ENCODE measurements at regions not wholly inside any gene's neighbourhood (a gene's known extent, or its start where the extent isn't known, plus 50 kb on each side); places are given as distances from the start of the nearest gene placed in this dataset.

DNA sequence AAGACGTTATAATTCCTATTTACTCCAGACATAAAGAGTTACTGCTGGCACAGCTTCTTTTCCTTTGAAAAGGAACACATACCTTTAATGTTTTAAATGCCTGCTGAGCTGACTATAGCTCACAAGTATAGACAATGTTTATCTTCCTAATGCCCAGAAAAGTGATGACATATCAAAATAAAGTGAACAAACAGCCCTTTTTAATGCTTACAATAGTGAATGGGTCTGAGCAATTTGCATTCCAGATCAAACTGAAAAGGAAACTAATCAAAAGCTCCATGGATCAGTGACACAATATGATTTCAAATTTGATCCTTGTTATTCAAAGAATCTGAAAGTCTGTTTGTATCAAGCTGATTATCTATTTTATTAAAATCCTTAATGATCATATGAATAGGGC lies 233.6 kb upstream of the SEMA3E start:
- DNase-seq (ENCODE audit: low read depth, low spot score): no peak

DNA sequence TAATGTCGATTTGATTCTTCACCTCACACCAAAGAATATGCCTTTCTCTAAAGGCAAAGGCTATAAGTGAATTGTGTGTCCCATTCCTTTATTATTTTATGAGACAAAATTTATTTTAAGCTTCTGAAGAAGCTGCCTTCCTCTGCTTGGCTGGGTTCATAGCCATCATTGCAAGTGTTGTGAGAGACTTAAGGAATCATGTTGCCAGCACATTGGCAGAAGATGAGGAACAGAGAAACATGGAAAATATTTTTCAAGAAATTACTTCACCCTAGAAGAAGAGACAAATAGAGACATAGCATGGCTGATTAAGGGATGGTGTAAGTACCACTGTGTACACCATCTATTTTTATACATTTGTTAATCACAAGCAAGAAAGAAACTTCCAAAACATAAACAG lies 230.1 kb upstream of the SEMA3E start:
- DNase-seq (ENCODE audit: low read depth, low spot score): no peak

- DNase-seq (ENCODE audit: low read depth, low spot score): no peak
Measured at GRCh38 chr7:83878614-83879013, 229.7 kb upstream of the SEMA3E start.

- no peak for DNase-seq (ENCODE audit: low read depth, low spot score)
Measured at GRCh38 chr7:83876593-83876992, 227.7 kb upstream of the SEMA3E start.

DNA sequence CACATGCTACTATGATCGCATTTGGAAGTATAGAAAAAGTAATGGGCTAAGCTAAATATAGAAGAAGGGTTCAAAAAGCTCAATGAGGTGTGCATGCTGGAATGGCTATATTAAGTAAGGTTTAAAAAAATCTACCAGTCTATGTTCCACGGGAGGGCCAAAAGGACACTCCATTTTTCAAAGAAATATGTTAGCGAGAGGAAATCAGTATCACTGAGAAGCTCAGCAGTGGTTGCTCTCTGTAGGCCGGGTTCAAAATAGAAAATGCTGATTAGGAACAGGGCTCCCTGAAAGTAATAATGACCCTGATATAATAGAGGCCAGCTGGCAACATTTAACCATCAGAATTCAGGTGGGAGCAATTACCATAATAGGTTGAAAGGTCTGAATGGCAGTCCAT lies 224.5 kb upstream of the SEMA3E start:
- no peak for DNase-seq (ENCODE audit: low read depth, low spot score)

GRCh38 chr7:83872501-83872900 lies 223.6 kb upstream of the SEMA3E start:
- DNase-seq (ENCODE audit: low read depth, low spot score): no peak

DNA sequence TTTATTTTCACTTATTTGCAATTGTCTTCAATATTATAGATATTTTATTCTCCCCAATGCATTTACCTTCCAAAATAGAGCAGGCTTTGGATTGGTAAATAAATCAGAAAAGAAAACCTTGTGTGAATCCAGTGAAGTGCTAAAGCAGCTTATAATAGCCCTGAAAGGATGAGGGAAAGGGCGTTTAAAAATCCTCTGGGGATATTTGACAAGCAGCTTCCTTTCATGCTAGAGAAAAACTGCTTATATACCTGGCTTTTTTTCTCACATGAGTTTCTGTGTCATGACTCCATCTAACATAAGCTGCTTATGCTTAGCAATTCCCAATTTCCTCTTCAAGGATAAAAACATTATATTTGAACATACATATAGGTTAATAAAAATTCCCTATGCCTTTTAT lies 221.6 kb upstream of the SEMA3E start:
- no peak for DNase-seq (ENCODE audit: low read depth, low spot score)

GRCh38 chr7:83866582-83866981 lies 217.6 kb upstream of the SEMA3E start:
- no peak for DNase-seq (ENCODE audit: low read depth, low spot score)

GRCh38 chr7:83864551-83864950 lies 215.6 kb upstream of the SEMA3E start:
- no peak for DNase-seq (ENCODE audit: low read depth, low spot score)

DNA sequence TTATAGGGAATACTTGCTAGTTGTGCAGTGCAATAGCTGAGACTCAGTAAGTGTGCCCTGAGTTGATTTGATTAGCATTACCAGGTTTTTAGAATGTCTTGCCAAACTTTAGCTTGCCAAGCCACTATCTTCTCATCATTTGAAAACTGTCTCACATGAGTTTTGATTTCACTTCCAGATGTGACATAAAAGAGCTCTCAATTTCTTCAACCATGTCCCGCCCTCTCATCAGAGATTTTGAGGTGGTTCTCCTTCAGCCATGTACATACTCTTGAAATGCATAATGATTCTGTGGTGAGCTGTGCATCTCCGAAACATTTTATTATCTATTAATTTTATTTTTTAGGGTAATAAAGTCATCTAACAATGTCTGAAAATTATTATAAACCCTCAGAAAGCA lies 215.0 kb upstream of the SEMA3E start:
- DNase-seq (ENCODE audit: low read depth, low spot score): no peak

DNA sequence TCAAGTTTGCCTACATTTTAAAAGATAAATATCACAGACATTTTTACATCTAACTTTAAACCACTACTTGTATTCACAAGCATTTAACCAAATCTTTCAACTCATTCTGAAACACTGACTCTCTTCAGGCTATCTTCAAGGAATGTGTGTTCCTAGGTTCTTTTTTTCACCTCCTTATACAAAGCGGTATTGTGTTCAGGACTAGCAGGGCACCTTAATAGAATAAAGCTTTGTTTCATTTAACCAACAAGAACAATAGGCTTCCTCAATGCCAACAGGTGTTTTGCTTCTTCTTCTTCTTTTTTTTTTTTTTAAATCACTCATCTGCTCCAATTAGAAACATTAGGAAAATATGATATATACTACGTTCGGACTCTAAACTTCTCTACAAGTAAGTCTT lies 212.9 kb upstream of the SEMA3E start:
- no peak for DNase-seq (ENCODE audit: low read depth, low spot score)

GRCh38 chr7:83859827-83860226 lies 210.9 kb upstream of the SEMA3E start:
- no peak for DNase-seq (ENCODE audit: low read depth, low spot score)

GRCh38 chr7:83857691-83858090 lies 208.8 kb upstream of the SEMA3E start:
- DNase-seq (ENCODE audit: low read depth, low spot score): no peak

DNA sequence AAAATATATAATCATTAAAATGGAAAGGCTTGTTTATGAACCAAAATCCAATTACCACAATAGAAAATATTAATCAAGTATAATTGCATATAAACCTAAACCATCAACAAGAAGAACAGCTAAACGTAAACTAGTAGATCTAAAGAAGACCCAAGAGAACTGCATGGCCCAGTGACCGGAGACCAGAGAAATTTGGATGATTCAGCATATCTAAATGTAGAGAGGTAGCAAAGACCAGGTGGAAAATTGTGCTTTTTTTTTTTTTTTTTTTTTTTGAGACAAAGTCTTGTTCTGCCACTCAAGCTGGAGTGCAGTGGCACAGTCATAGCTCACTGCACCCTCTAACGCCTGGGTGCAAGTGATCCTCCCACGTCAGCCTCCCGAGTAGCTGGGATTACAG lies 207.2 kb upstream of the SEMA3E start:
- no peak for DNase-seq (ENCODE audit: low read depth, low spot score)

GRCh38 chr7:83852136-83852535 lies 203.2 kb upstream of the SEMA3E start:
- no peak for DNase-seq (ENCODE audit: low read depth, low spot score)

GRCh38 chr7:83851551-83851950 lies 202.6 kb upstream of the SEMA3E start:
- no peak for DNase-seq (ENCODE audit: low read depth, low spot score)

DNA sequence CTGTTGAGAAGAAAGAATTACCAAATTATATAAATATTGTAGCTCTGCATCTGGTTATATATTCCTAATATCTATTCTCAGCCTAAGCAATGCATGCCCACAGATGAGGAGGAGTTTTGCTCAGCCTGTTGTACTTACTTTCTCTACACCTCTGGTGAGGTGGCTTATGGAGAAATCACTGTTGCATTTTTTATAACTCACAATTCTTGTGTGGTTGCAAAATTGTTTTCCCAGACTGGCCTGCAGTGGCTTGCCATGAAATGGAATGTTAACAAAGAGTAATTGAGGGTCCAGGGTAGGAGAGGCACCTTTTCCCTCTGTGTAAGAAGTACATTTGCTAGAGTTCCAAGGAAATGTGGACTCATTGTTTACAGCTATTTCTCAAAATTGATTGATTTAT lies 202.0 kb upstream of the SEMA3E start:
- DNase-seq (ENCODE audit: low read depth, low spot score): no peak

DNA sequence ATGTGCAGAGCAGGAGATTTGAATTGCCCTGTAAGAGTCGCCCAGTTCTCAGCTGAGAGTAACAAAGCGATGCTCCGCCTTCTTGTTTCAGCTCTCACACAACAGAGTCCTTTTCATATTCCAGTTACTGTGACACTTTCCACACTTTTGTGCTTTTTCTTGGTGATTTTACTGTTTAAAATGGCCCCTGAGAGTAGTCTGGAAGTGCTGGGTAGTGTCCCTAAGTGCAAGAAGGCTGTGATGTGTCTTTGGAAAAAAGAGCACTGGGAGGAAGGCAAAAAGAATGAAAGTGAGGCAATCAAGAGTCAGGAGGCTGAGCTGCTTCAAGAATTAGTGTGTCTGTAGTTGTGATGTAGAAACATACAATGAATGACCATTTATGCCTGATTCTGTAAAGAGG lies 201.2 kb upstream of the SEMA3E start:
- no peak for DNase-seq (ENCODE audit: low read depth, low spot score)

- DNase-seq (ENCODE audit: low read depth, low spot score): no peak
Measured at GRCh38 chr7:83849131-83849530, 200.2 kb upstream of the SEMA3E start.

DNA sequence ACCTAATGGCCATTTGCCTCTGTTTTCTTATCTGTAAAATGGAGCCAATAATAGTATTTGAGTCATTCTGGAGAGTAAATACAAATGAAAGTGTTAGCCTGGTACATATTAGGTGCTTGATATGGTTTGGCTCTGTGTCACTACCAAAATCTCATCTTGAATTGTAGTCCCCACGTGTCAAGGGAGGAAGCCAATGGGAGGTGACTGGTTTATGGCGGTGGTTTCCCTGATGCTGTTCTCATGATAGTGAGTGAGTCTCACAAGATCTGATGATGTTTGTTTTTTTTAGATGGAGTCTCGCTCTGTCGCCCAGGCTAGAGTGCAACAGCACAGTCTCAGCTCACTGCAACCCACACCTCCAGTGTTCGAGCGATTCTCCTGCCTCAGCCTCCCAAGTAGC lies 194.0 kb upstream of the SEMA3E start:
- DNase-seq (ENCODE audit: low read depth, low spot score): no peak

DNA sequence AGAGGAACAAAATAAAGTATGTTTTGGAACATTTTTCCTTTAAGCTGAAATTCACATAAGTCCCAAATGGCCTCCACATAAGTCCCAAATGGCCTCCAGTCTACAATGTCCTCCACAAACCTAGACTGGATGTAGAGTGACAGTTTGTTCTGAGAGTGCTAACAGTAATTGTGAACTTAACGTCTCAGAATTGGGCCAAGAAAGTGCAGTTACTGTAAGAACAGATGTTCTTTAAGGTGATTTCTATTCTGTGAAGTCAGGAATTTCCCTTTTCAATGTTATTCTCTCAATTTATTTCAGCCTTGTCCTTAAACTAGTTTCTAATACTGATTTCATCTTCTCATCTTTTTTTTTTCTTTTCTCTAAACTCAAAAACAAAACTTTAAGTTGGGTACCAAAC lies 188.7 kb upstream of the SEMA3E start:
- no peak for DNase-seq (ENCODE audit: low read depth, low spot score)

- no peak for DNase-seq (ENCODE audit: low read depth, low spot score)
Measured at GRCh38 chr7:83836028-83836427, 187.1 kb upstream of the SEMA3E start.

GRCh38 chr7:83835424-83835823 lies 186.5 kb upstream of the SEMA3E start:
- DNase-seq (ENCODE audit: low read depth, low spot score): no peak

- DNase-seq (ENCODE audit: low read depth, low spot score): peak; percentile 27
Measured at GRCh38 chr7:83833721-83834120, 184.8 kb upstream of the SEMA3E start.

GRCh38 chr7:83832009-83832408 lies 183.1 kb upstream of the SEMA3E start:
- no peak for DNase-seq (ENCODE audit: low read depth, low spot score)
